ENCODE measurements at regions not wholly inside any gene's neighbourhood (a gene's known extent, or its start where the extent isn't known, plus 50 kb on each side); places are given as distances from the start of the nearest gene placed in this dataset.

- TF ChIP-seq CTCF (IDR thresholded peaks at IDR 0.05; ENCODE audit: insufficient read depth, low read length, poor library complexity, severe bottlenecking): no peak
- TF ChIP-seq EZH2phosphoT487 (conservative IDR thresholded peaks at IDR 0.05; ENCODE audit: low read length): no peak
Observed at GRCh38 chr7:41107330-41107937, 595.5 kb downstream of the INHBA start.

All from SU-DHL-6 (cell line).